MCF 10A (cell line): ENCODE measurements at regions not wholly inside any gene's neighbourhood (a gene's known extent, or its start where the extent isn't known, plus 50 kb on each side); places are given as distances from the start of the nearest gene placed in this dataset.

Experiments
- BruUV-seq: library from RNA; stranded (reverse); fragments of 400-500 nt; replicated peaks from 2 replicates; lab custom pipeline; 2021; lab: Mats Ljungman, UMichigan
- CTCF ChIA-PET: fragments of 300-600 bp; sonication (Branson Sonifier 250); formaldehyde crosslinking; extraction: SDS; loops from one replicate; lab custom pipeline; 2021; ENCODE audit warnings: antibody characterized with exemption, inconsistent platforms; lab: Yijun Ruan, JAX
- POLR2A ChIA-PET: fragments of 300-600, 350-650 bp; sonication (Branson Sonifier 250); formaldehyde crosslinking; extraction: SDS; loops from one replicate; lab custom pipeline; 2020; ENCODE audit warnings: antibody characterized with exemption, inconsistent platforms; lab: Yijun Ruan, JAX
- DNase-seq: peaks from one replicate; pipeline ENCODE4 v3.0.0-alpha.2; 2018; ENCODE audit not compliant: unreplicated experiment
- H3K27ac Mint-ChIP-seq: one replicate; pipeline ENCODE4 v1.8.0; 2022; ENCODE audit warnings: mild to moderate bottlenecking, low read depth, mixed read lengths; ENCODE audit not compliant: unreplicated experiment
- H3K27me3 Mint-ChIP-seq: one replicate; pipeline ENCODE4 v1.8.0; 2022; ENCODE audit warnings: mixed read lengths; ENCODE audit not compliant: insufficient read depth, unreplicated experiment
- H3K36me3 Mint-ChIP-seq: one replicate; pipeline ENCODE4 v1.8.0; 2022; ENCODE audit warnings: mild to moderate bottlenecking, moderate library complexity, mixed read lengths; ENCODE audit not compliant: insufficient read depth, unreplicated experiment
- H3K4me1 Mint-ChIP-seq: one replicate; pipeline ENCODE4 v1.8.0; 2022; ENCODE audit warnings: mixed read lengths; ENCODE audit not compliant: insufficient read depth, unreplicated experiment
- H3K4me3 Mint-ChIP-seq: one replicate; pipeline ENCODE4 v1.8.0; 2022; ENCODE audit warnings: mild to moderate bottlenecking, moderate library complexity, mixed read lengths; ENCODE audit not compliant: unreplicated experiment
- H3K9me3 Mint-ChIP-seq: one replicate; pipeline ENCODE4 v1.8.0; 2022; ENCODE audit warnings: mixed read lengths; ENCODE audit not compliant: unreplicated experiment
- CTCF ChIP-seq: fragments of 200-600 bp; IDR thresholded peaks from one replicate; pipeline ENCODE4 v1.8.0; 2022; ENCODE audit warnings: antibody characterized with exemption, mild to moderate bottlenecking; ENCODE audit not compliant: unreplicated experiment
- intact Hi-C: fragments of 100-400 bp; cut with micrococcal nuclease; formaldehyde crosslinking; loops from 2 replicates; pipeline ENCODE4 v1.14.1; 2022

GRCh38 chr4:131113704-131114103 is 2017.8 kb downstream of the C4orf33 start:
- Mint-ChIP-seq H3K36me3 (no peaks in the 10 kb centered on the region), H3K27ac (no peak overlapping the region), H3K27me3 (no peaks in the 10 kb centered on the region), H3K9me3 (no peaks in the 10 kb centered on the region), H3K4me3 (no peak overlapping the region), H3K4me1 (no peaks in the 10 kb centered on the region)
- intact Hi-C loops: no loop called here
- CTCF ChIA-PET: no interaction called here
- TF ChIP-seq CTCF: no peak
- BruUV-seq: no TSS peak
- DNase-seq: no peak
- POLR2A ChIA-PET: no interaction called here

GRCh38 chr4:131119661-131120060 is 2023.7 kb downstream of the C4orf33 start:
- POLR2A ChIA-PET: no interaction called here
- no peak for DNase-seq
- Mint-ChIP-seq H3K27me3 (no peaks in the 10 kb centered on the region), H3K9me3 (no peaks in the 10 kb centered on the region), H3K4me3 (no peak overlapping the region), H3K36me3 (no peaks in the 10 kb centered on the region), H3K27ac (no peak overlapping the region), H3K4me1 (no peaks in the 10 kb centered on the region)
- TF ChIP-seq CTCF: no peak
- intact Hi-C loops: no loop called here
- no TSS peak for BruUV-seq
- CTCF ChIA-PET: no interaction called here

GRCh38 chr4:131137196-131137595 is 2011.9 kb upstream of the PCDH10 start:
- POLR2A ChIA-PET: no interaction called here

GRCh38 chr4:131159261-131159660 is 1989.8 kb upstream of the PCDH10 start:
- ChIA-PET CTCF (no interaction called here), POLR2A (interaction anchor here (1.1 kb wide), 1 partner anchor 10 kb away, joined by 3 read pairs; no protein-coding TSS in a partner anchor)
- no peak for DNase-seq
- TF ChIP-seq CTCF: no peak
- Mint-ChIP-seq H3K27ac (no peak overlapping the region), H3K36me3 (no peaks in the 10 kb centered on the region), H3K9me3 (no peaks in the 10 kb centered on the region), H3K4me1 (no peaks in the 10 kb centered on the region), H3K4me3 (no peak overlapping the region), H3K27me3 (no peaks in the 10 kb centered on the region)
- intact Hi-C loops: no loop called here
- BruUV-seq: no TSS peak

More at GRCh38 chr4:131137196-131137595, 2011.9 kb upstream of the PCDH10 start:
- CTCF ChIA-PET: no interaction called here
- H3K9me3 Mint-ChIP-seq: peaks cover 8% of the 10 kb centered on the region
- H3K36me3 Mint-ChIP-seq: no peaks in the 10 kb centered on the region
- H3K4me3 Mint-ChIP-seq: no peak overlapping the region
- no TSS peak for BruUV-seq
- no peak for DNase-seq
- intact Hi-C loops: no loop called here
- no peaks in the 10 kb centered on the region for H3K4me1 Mint-ChIP-seq
- no peaks in the 10 kb centered on the region for H3K27me3 Mint-ChIP-seq
- no peak for TF ChIP-seq CTCF
- no peak overlapping the region for H3K27ac Mint-ChIP-seq
